Stomach (tissue), 8 donors: ENCODE measurements at regions not wholly inside any gene's neighbourhood (a gene's known extent, or its start where the extent isn't known, plus 50 kb on each side); places are given as distances from the start of the nearest gene placed in this dataset.
A peak's percentile ranks its signal among the peaks of the same experiment; 100 is the strongest.

Experiments used
- DNase-seq, 2 donors: peaks; one replicate each; pipeline versions ENCODE4 v3.0.0 to v3.0.0-alpha.2; 2013 to 2019
- H3K27ac ChIP-seq, 5 donors: fragments of 200-600 bp in 4 of 5; sonication (generic) in 4 of 5; one replicate each; pipeline ENCODE4 v1.5.1; 2013 to 2019; ENCODE audit warnings: mild to moderate bottlenecking in 1 of 5, moderate library complexity in 1 of 5
- H3K27me3 ChIP-seq, 3 donors: fragments of 200-600 bp; sonication (generic); one replicate each; pipeline ENCODE4 v1.5.1; 2017 to 2019; ENCODE audit warnings: mixed run types in 1 of 3
- H3K36me3 ChIP-seq, 4 donors: fragments of 200-600 bp; sonication (generic); 1 replicate in 3 of 4; 2 replicates in 1 of 4; pipeline ENCODE4 v1.5.1; 2016 to 2019
- H3K4me1 ChIP-seq, 4 donors: fragments of 200-600 bp; sonication (generic); one replicate each; pipeline ENCODE4 v1.5.1; 2016 to 2019
- H3K4me3 ChIP-seq, 4 donors: fragments of 200-600 bp; sonication (generic) in 3 of 4; one replicate each; pipeline ENCODE4 v1.5.1; 2016 to 2019; ENCODE audit warnings: mild to moderate bottlenecking in 1 of 4
- H3K9me3 ChIP-seq, 4 donors: fragments of 200-600 bp; sonication (generic); one replicate each; pipeline ENCODE4 v1.5.1; 2016 to 2019
- CTCF ChIP-seq, 7 experiments: fragments of 450-650 bp in 4 of 7; fragments of 200-600 bp in 3 of 7; sonication (generic) in 3 of 7; IDR thresholded peaks; one replicate each; pipeline ENCODE4 v1.5.1; 2016 to 2019; ENCODE audit warnings: antibody characterized with exemption in 7 of 7, control low read depth in 2 of 7, mild to moderate bottlenecking in 1 of 7
- EP300 ChIP-seq: sonication (generic); formaldehyde crosslinking; IDR thresholded peaks from one replicate; pipeline ENCODE4 v1.6.1; 2017; ENCODE audit warnings: antibody characterized with exemption
- POLR2A ChIP-seq, 4 donors: fragments of 450-650 bp; IDR thresholded peaks; one replicate each; pipeline ENCODE4 v1.6.1; 2016; ENCODE audit warnings: antibody characterized with exemption in 4 of 4, control low read depth in 2 of 4, mild to moderate bottlenecking in 1 of 4, moderate library complexity in 1 of 4
- POLR2AphosphoS5 ChIP-seq, 3 donors: sonication (generic); formaldehyde crosslinking; IDR thresholded peaks; one replicate each; pipeline ENCODE4 v1.6.1; 2016; ENCODE audit warnings: antibody characterized with exemption in 3 of 3
- WGBS, 5 donors: extraction: QIAGEN DNeasy Blood & Tissue Kit in 3 of 5; methylation state at CpG; one replicate each; pipeline versions ENCODE4 v1.1.5 to v1.1.7; 2013 to 2018; 5-methylcytosine and 5-hydroxymethylcytosine counted together
- intact Hi-C: fragments of 100-400 bp; cut with DNase I; formaldehyde crosslinking; loops from one replicate; pipeline ENCODE4 v1.15.1; 2023; ENCODE audit warnings: low total_unique reads
- donor health status: healthy with polysubstance abuse.
- donor health status: Bipolar disorder and iron deficiency.
- donor health status: healthy.

GRCh38 chr22:22076361-22076760 is 93.8 kb upstream of the TOP3B start:
- intact Hi-C loops: no loop called here
- no peak for TF ChIP-seq POLR2A (IDR thresholded peaks at IDR 0.05)
- TF ChIP-seq POLR2AphosphoS5 (IDR thresholded peaks at IDR 0.05): no peak
- TF ChIP-seq EP300: no peak
- TF ChIP-seq CTCF (IDR thresholded peaks at IDR 0.05): no peak
- no peaks in the 10 kb centered on the region for H3K9me3 ChIP-seq
- no peaks in the 10 kb centered on the region for H3K36me3 ChIP-seq
- H3K27me3 ChIP-seq: peaks cover 0 to 55% (median 18%) of the 10 kb centered on the region in 3 donors
- no peak for DNase-seq
- no peak overlapping the region for H3K4me3 ChIP-seq
- H3K27ac ChIP-seq: no peak overlapping the region
- no peaks in the 10 kb centered on the region for H3K4me1 ChIP-seq

- intact Hi-C loops: no loop called here
- no peak for DNase-seq
- 79 to 87% (median 79%) methylated on average over 12 of the region's 12 CpGs for WGBS, 5 donors
Measured at GRCh38 chr22:22075382-22076163, 93.0 kb upstream of the TOP3B start.

GRCh38 chr22:22074634-22075381 is 92.2 kb upstream of the TOP3B start:
- DNase-seq: peak in 1 of 2 donors; percentile 57
- H3K4me3 ChIP-seq: no peak overlapping the region
- no peaks in the 10 kb centered on the region for H3K36me3 ChIP-seq
- intact Hi-C loops: no loop called here
- no peaks in the 10 kb centered on the region for H3K4me1 ChIP-seq
- WGBS, 5 donors: 0 to 9% (median 3%) methylated on average over 1 of the region's 1 CpG; no CpG with 5 or more reads in 1 of the 5 donors
- H3K27ac ChIP-seq: no peak overlapping the region
- no peak for TF ChIP-seq POLR2A (IDR thresholded peaks at IDR 0.05)
- TF ChIP-seq EP300: no peak
- no peak for TF ChIP-seq POLR2AphosphoS5 (IDR thresholded peaks at IDR 0.05)
- no peak for TF ChIP-seq CTCF (IDR thresholded peaks at IDR 0.05)
- H3K27me3 ChIP-seq: peaks cover 0 to 39% (median 11%) of the 10 kb centered on the region in 3 donors
- H3K9me3 ChIP-seq: no peaks in the 10 kb centered on the region

More at GRCh38 chr22:22075382-22076163, 93.0 kb upstream of the TOP3B start:
- Histone ChIP-seq H3K4me3 (no peak overlapping the region), H3K27me3 (peaks cover 0 to 47% (median 11%) of the 10 kb centered on the region in 3 donors), H3K27ac (no peak overlapping the region), H3K4me1 (no peaks in the 10 kb centered on the region), H3K9me3 (no peaks in the 10 kb centered on the region), H3K36me3 (no peaks in the 10 kb centered on the region)
- no peak for TF ChIP-seq EP300
- TF ChIP-seq POLR2AphosphoS5 (IDR thresholded peaks at IDR 0.05): no peak
- no peak for TF ChIP-seq POLR2A (IDR thresholded peaks at IDR 0.05)
- no peak for TF ChIP-seq CTCF (IDR thresholded peaks at IDR 0.05)

GRCh38 chr22:22073769-22074561 is 91.4 kb upstream of the TOP3B start:
- no peaks in the 10 kb centered on the region for H3K9me3 ChIP-seq
- no peak for TF ChIP-seq POLR2AphosphoS5 (IDR thresholded peaks at IDR 0.05)
- no peak for TF ChIP-seq CTCF (IDR thresholded peaks at IDR 0.05)
- TF ChIP-seq EP300: no peak
- WGBS, 5 donors: 46 to 66% (median 55%) methylated on average over 5 of the region's 5 CpGs
- no peaks in the 10 kb centered on the region for H3K36me3 ChIP-seq
- no peak for DNase-seq
- intact Hi-C loops: no loop called here
- no peak overlapping the region for H3K4me3 ChIP-seq
- H3K27me3 ChIP-seq: peaks cover 0 to 31% (median 11%) of the 10 kb centered on the region in 3 donors
- no peaks in the 10 kb centered on the region for H3K4me1 ChIP-seq
- no peak overlapping the region for H3K27ac ChIP-seq
